ENCODE measurements at regions not wholly inside any gene's neighbourhood (a gene's known extent, or its start where the extent isn't known, plus 50 kb on each side); places are given as distances from the start of the nearest gene placed in this dataset.

GRCh38 chr12:27905285-27906126, 67.0 kb downstream of the PTHLH start:
- CTCF ChIA-PET: no interaction called here
- ATAC-seq (ENCODE audit: low read depth): no peak
- no peak overlapping the region for H2AFZ ChIP-seq (replicated peaks; ENCODE audit: low read length, poor library complexity)
- H2AK9ac ChIP-seq (replicated peaks; ENCODE audit: low read depth, low read length, poor library complexity): no peak overlapping the region
- no peak overlapping the region; the same call in 2 of the 3 replicates for H2BK15ac ChIP-seq (ENCODE audit: low read depth, low read length)
- dilution Hi-C loops (cut with HindIII; ENCODE audit: low sequenced_read_pairs, unreplicated experiment) (no loop called here), intact Hi-C loops (cut with micrococcal nuclease) (no loop called here), in situ Hi-C loops (cut with MboI; ENCODE audit: low sequenced_read_pairs) (no loop called here)
- peak overlapping the region; percentile 67; the same call in 1 of the 2 replicates for H2BK120ac ChIP-seq (ENCODE audit: low read depth, low read length)
- no peak overlapping the region for H3K56ac ChIP-seq (ENCODE audit: extremely low read depth, insufficient read depth, low read length)
- 0 out of 2 replicates have a peak overlapping the region, but pooled peaks have one; percentile 44 for H3K14ac ChIP-seq (replicated peaks; ENCODE audit: low read depth, low read length)
- H4K5ac ChIP-seq (ENCODE audit: low read depth, low read length): no peak overlapping the region
- 0 out of 2 replicates have a peak overlapping the region, but pooled peaks have one; percentile 9 for H2BK20ac ChIP-seq (ENCODE audit: low read depth, low read length)
- peaks cover 10% of the 10 kb centered on the region for H3K4me1 ChIP-seq (ENCODE audit: control insufficient read depth, insufficient read depth, low read length)
- no peak overlapping the region for H4K8ac ChIP-seq (ENCODE audit: low read depth in 2 of 2, low read length in 2 of 2)
- H3K4ac ChIP-seq (ENCODE audit: low read depth, low read length): no peak overlapping the region
- H3K9me1 ChIP-seq (ENCODE audit: insufficient read depth, low read length): no peaks in the 10 kb centered on the region; the same call in 1 of the 2 replicates
- no peak overlapping the region for H3K4me3 ChIP-seq (ENCODE audit: insufficient read depth, low read depth, low read length)
- no peaks in the 10 kb centered on the region for H3K27me3 ChIP-seq (ENCODE audit: control insufficient read depth, insufficient read depth, low read length)
- 0 out of 2 replicates have a peak overlapping the region, but pooled peaks have one; percentile 74 for H4K91ac ChIP-seq (ENCODE audit: insufficient read depth, low read depth, low read length)
- no peaks in the 10 kb centered on the region for H3K36me3 ChIP-seq (ENCODE audit: control insufficient read depth, insufficient read depth, low read length)
- no TSS peak for BruUV-seq (replicated peaks)
- no peak overlapping the region for H3K27ac ChIP-seq (ENCODE audit: insufficient read depth, low read length)
- H2BK5ac ChIP-seq (ENCODE audit: low read depth, low read length, poor library complexity, severe bottlenecking): no peak overlapping the region
- 0 out of 2 replicates have a peak overlapping the region, but pooled peaks have one; percentile 10 for H2AK5ac ChIP-seq (ENCODE audit: low read depth, low read length)
- TF ChIP-seq RCOR1 (IDR thresholded peaks at IDR 0.05; ENCODE audit: insufficient replicate concordance, low read length) (no peak), CHD1 (IDR thresholded peaks at IDR 0.05; ENCODE audit: low read depth, low read length) (no peak)
- H3K9ac ChIP-seq (ENCODE audit: low read depth, low read length): no peak overlapping the region
- H4K20me1 ChIP-seq (ENCODE audit: insufficient read depth, low read length): no peaks in the 10 kb centered on the region
- no peaks in the 10 kb centered on the region for H3K79me1 ChIP-seq (ENCODE audit: low read depth in 1 of 2, low read length in 2 of 2)
- WGBS, 2 experiments (ENCODE audit: extremely low coverage in 2 of 2, insufficient read length in 1 of 2): no CpG with 5 or more reads among the region's 6 CpGs
- no peak for DNase-seq
- no peaks in the 10 kb centered on the region for H3K9me3 ChIP-seq (ENCODE audit: control insufficient read depth, insufficient read depth, low read length)
- POLR2A ChIA-PET (ENCODE audit: unreplicated experiment): no interaction called here
- peak overlapping the region; percentile 34; the same call in 1 of the 2 replicates for H3K18ac ChIP-seq (ENCODE audit: low read depth, low read length)
- H3K23ac ChIP-seq (ENCODE audit: low read depth, low read length): no peak overlapping the region
- H3K4me2 ChIP-seq (ENCODE audit: low read depth, low read length): no peak overlapping the region

All from IMR-90 (cell line).